BJ (cell line): ENCODE measurements at regions not wholly inside any gene's neighbourhood (a gene's known extent, or its start where the extent isn't known, plus 50 kb on each side); places are given as distances from the start of the nearest gene placed in this dataset.

Experiments
- CTCF ChIA-PET: fragments of 350-600 bp; formaldehyde crosslinking; extraction: SDS; loops from one replicate; lab custom pipeline; 2021; ENCODE audit warnings: antibody characterized with exemption, inconsistent platforms; lab: Yijun Ruan, JAX
- POLR2A ChIA-PET: fragments of 300-600 bp; sonication (Branson Sonifier 250); formaldehyde crosslinking; extraction: SDS; loops from one replicate; lab custom pipeline; 2021; ENCODE audit warnings: antibody characterized with exemption; lab: Charles Lee
- DNase-seq: peaks from one replicate; pipeline ENCODE4 v3.0.0-alpha.2; 2011; ENCODE audit warnings: low read depth
- H3K27me3 ChIP-seq: 2 replicates; pipeline ENCODE4 v1.6.0; 2011; ENCODE audit warnings: low read length; ENCODE audit not compliant: control insufficient read depth, insufficient read depth
- H3K36me3 ChIP-seq: 2 replicates; pipeline ENCODE4 v1.5.1; 2011; ENCODE audit warnings: low read length; ENCODE audit not compliant: control insufficient read depth, insufficient read depth
- H3K4me3 ChIP-seq: 2 replicates; pipeline ENCODE4 v1.5.1; 2011; ENCODE audit warnings: low read depth, mild to moderate bottlenecking, control low read depth, low read length
- TF ChIP-seq, protein P1 (sequence below): IDR thresholded peaks from 2 replicates; pipeline ENCODE4 v1.5.1; 2011; ENCODE audit warnings: low read depth, mild to moderate bottlenecking, control low read depth, inconsistent platforms, low read length, moderate library complexity; ENCODE audit not compliant: insufficient read depth

DNA sequence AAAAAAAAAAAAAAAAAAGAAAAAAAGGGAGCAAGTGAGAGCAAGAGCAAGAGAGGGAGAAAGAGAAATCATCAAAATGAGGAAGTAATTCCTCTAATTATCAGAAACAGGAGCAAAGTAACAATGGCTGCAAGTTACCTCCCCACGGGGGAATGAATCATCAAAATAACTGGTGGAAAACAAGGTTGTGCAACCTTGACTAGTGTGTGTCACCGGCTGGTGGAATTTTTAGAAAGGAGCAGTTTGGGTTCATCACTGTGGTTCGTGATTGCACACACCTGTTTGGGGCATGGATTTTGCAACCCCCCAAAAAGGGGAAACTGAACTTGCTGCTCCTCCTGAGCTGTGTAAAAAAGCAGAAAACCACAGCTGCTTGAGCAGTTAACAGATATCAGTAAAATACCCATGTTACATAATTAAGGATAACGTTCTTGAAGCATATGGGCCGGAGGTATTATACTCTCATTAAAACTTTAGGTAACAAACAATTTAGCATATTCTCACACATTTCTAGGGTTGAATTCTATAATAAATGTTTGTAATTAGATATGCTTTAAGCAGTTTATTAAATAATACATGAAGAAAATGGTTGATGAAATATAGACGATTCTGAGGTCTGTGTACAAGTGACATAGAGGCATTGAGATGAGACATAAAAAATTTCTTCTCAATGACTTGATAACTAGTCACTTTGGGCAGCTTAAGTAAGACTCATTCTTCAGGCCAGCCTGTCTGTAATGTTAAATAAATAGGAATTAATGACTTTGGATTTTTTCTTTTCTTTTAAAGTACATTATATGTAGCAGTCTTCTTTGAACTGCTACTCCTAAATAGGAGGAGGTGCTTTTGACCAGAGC is 184.2 kb upstream of the ZEB2 start:
- TF ChIP-seq, protein P1, sequence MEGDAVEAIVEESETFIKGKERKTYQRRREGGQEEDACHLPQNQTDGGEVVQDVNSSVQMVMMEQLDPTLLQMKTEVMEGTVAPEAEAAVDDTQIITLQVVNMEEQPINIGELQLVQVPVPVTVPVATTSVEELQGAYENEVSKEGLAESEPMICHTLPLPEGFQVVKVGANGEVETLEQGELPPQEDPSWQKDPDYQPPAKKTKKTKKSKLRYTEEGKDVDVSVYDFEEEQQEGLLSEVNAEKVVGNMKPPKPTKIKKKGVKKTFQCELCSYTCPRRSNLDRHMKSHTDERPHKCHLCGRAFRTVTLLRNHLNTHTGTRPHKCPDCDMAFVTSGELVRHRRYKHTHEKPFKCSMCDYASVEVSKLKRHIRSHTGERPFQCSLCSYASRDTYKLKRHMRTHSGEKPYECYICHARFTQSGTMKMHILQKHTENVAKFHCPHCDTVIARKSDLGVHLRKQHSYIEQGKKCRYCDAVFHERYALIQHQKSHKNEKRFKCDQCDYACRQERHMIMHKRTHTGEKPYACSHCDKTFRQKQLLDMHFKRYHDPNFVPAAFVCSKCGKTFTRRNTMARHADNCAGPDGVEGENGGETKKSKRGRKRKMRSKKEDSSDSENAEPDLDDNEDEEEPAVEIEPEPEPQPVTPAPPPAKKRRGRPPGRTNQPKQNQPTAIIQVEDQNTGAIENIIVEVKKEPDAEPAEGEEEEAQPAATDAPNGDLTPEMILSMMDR = no peak

DNA sequence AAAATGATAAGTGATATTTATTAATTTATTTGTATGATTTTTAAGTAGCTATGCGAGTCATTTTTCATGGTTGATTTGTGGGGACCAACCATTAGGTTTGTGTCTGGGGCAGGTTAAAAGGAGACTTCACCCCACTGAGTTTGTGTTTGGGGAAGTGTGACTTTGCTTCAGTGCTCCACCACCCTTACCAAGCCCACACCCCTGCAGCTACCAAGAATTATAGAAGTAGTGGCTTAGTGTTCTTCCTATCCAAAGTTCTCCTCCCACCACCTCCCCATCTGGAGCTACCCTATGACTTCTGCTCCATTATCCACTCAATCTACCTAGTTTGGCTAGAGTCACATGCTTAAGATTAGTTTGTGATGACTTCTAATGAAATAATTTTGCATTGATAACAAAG is 182.1 kb upstream of the ZEB2 start:
- Histone ChIP-seq H3K36me3 (no peaks in the 10 kb centered on the region), H3K27me3 (no peaks in the 10 kb centered on the region), H3K4me3 (no peak overlapping the region)
- ChIA-PET CTCF (no interaction called here), POLR2A (no interaction called here)
- TF ChIP-seq, protein P1 = no peak
- DNase-seq = no peak

More for the DNA sequence above, 184.2 kb upstream of the ZEB2 start:
- no peaks in the 10 kb centered on the region for H3K27me3 ChIP-seq
- H3K36me3 ChIP-seq = no peaks in the 10 kb centered on the region
- H3K4me3 ChIP-seq = no peak overlapping the region
- CTCF ChIA-PET = interaction anchor here (0.6 kb wide), 1 partner anchor 458 kb away, joined by 3 read pairs; no protein-coding TSS in a partner anchor
- DNase-seq = peak; percentile 35
- POLR2A ChIA-PET = no interaction called here

DNA sequence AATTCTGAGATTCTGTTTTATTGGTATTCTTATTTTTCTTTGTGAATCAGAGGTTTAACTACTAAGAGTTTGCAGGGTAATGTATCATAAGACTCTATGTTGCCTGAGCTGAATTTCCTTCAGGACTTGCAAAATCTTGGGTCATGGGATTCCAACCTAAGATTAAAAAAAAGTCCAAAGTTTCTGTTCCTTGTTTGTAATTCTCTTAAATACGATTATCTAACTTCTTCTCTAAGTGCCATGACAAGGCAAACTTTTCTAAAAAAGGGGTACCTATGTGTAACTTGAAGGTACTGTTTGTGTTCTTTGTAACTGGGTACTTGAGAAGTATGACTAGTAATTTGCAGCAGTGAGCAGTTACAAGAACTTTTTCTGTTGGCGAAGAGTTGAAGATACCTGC is 181.3 kb upstream of the ZEB2 start:
- TF ChIP-seq, protein P1 = no peak
- H3K36me3 ChIP-seq = no peaks in the 10 kb centered on the region
- no peaks in the 10 kb centered on the region for H3K27me3 ChIP-seq
- ChIA-PET POLR2A (no interaction called here), CTCF (no interaction called here)
- H3K4me3 ChIP-seq = no peak overlapping the region
- DNase-seq = no peak

DNA sequence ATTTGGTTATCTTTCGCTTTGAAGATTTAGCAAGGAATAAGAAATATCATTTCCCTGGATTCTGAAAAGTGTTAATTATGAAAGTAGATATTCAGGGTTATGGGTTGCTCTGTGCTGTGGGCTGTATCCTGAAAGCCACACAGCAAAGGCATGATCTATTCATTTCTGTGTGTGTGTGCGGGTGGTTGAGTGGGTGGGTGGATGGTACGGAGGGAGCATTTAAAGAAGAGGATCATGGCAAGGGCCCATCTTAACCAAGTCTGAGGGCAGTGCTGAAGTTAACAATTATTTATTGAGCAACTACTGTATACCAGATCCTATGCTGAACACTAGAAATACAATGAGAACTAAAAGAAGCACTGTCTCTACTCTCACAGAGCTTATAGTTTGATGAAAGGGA is 178.2 kb upstream of the ZEB2 start:
- POLR2A ChIA-PET = no interaction called here
- Histone ChIP-seq H3K36me3 (no peaks in the 10 kb centered on the region), H3K4me3 (no peak overlapping the region), H3K27me3 (no peaks in the 10 kb centered on the region)
- TF ChIP-seq, protein P1 = no peak
- CTCF ChIA-PET = no interaction called here
- DNase-seq = no peak

DNA sequence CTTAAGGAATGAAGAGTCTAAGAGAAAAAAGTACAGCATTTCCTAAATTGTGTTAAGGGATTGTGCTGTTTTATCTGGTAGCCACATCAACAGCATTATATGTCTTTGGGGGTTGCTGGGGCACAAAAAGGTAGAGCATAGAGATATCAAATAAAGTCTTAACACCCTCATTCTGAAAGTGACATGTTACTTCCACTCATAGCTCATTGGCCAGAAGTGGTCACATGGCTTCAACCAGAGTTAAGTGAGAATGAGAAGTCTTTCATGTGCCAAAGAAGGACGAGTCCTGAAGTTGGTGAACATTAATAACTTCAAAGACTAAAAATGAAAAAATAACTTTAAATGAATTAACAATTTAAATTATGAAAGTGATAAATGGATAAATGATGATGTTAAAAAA is 175.7 kb upstream of the ZEB2 start:
- H3K4me3 ChIP-seq = no peak overlapping the region
- CTCF ChIA-PET = no interaction called here
- POLR2A ChIA-PET = no interaction called here

More for the DNA sequence above, 175.7 kb upstream of the ZEB2 start:
- H3K36me3 ChIP-seq = no peaks in the 10 kb centered on the region
- DNase-seq = no peak
- TF ChIP-seq, protein P1 = no peak
- no peaks in the 10 kb centered on the region for H3K27me3 ChIP-seq
